22Rv1 (cell line): ENCODE measurements at regions not wholly inside any gene's neighbourhood (a gene's known extent, or its start where the extent isn't known, plus 50 kb on each side); places are given as distances from the start of the nearest gene placed in this dataset.

Experiments
- H3K27ac ChIP-seq: fragments of 450-650 bp; 2 replicates; pipeline ENCODE4 v1.5.1; 2017
- CTCF ChIP-seq: fragments of 450-650 bp; IDR thresholded peaks from 2 replicates; pipeline ENCODE4 v1.5.1; 2017; ENCODE audit warnings: mild to moderate bottlenecking
- ZFX ChIP-seq: fragments of 450-650 bp; IDR thresholded peaks from 2 replicates; pipeline ENCODE4 v1.6.1; 2017; ENCODE audit warnings: antibody characterized with exemption, borderline replicate concordance

DNA sequence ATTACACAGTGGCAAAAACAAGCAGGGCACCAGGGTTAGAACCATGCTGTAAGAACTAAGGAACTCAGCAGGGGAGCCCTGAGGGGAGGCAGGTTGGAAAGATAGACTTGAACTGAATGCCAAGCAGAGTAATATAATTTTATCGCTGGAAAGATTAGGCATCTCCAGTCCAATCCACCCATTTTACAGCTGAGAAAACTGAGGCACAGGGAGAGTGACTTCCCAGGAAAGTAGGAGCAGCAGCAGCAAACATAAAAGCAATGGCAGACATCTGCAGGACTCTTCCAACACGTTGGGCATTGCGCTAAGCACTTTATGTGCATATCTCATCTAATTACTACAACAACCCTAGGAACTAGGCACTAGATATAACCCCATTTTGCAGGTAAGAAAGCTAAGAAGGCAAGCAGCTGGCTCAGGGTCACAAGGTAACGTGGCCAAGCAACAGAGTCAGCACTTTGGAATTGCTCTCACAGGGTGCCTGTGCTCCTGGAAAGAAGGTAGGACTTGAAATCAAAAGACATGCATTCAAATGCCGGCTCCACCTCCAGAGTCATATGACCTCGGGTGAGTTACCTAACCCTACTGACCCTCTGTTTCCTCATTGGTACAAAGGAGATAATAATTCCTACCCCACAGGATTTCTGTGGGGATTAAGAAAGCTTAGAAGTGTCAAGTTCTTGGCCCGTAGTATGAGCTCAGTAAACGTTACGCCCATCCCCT, 215.3 kb downstream of the BARX2 start:
- H3K27ac ChIP-seq = no peak overlapping the region
- TF ChIP-seq ZFX (no peak), CTCF (no peak)

GRCh38 chr11:129591527-129591926, 215.9 kb downstream of the BARX2 start:
- TF ChIP-seq ZFX = no peak
- no peak for TF ChIP-seq CTCF
- no peak overlapping the region for H3K27ac ChIP-seq

GRCh38 chr11:129592191-129592590, 216.5 kb downstream of the BARX2 start:
- TF ChIP-seq CTCF = no peak
- TF ChIP-seq ZFX = no peak
- no peak overlapping the region for H3K27ac ChIP-seq

DNA sequence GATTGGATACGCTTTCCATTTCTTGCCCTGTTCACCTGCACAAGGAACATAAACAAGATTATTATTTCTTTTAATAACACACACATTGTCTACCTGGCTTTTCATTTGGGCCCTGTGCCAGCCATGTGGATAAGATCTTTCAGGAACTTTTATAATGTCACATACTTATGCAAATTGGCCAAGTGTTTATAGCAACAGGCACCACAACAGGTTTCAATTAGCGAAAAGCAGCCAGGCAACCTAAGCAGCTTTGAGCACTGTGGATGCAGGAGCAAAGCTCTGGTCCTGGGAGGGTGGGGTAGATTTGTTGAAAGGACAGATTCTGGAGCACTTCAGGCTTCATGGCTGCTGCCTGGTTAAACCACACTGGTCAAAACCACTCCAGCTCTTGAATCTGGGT, 217.4 kb downstream of the BARX2 start:
- no peak overlapping the region for H3K27ac ChIP-seq
- TF ChIP-seq CTCF (no peak), ZFX (no peak)

- no peak overlapping the region for H3K27ac ChIP-seq
- TF ChIP-seq CTCF = no peak
- TF ChIP-seq ZFX = no peak
Observed at GRCh38 chr11:129595038-129595962, 219.7 kb downstream of the BARX2 start.

DNA sequence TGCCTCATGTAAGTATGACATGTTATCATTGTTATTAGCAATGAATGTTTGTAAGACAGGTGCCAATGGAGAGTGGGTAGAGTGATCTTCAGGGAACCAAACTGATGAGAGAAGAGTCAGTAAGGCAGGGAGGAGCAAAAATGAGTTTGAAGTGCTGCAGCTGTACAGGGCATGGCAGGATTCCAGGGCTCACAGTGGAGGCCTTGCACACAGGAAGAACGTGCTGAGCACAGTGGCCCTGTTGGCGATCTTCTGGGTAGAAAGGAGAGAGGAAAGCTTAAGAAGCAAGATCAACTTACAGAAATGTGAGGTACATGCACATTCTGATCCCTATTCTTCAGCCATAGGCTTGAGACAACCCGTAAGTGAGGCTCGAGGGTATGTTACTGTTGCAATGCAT, 219.3 kb upstream of the TMEM45B start:
- no peak for TF ChIP-seq CTCF
- no peak for TF ChIP-seq ZFX
- H3K27ac ChIP-seq = no peak overlapping the region

DNA sequence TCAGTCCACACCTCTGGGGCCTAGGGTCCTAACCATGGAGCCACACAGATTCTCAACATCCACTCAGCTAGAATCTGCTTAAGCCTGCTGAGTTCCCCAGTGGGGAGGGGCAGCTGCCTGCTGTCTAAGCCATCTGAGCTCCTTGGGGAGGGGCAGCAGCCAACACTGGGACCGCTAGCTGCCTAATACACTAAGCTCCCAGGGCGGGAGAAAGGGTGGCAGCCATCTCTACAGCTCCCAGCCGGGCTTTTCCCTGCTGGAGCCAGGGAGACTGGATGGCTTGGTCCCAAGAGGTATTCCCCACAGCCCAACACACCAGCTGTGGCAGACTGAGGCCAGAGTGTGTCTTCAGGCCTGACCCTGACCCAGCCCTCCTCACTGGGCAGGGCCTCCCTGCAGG, 217.3 kb upstream of the TMEM45B start:
- no peak for TF ChIP-seq ZFX
- TF ChIP-seq CTCF = no peak
- no peak overlapping the region for H3K27ac ChIP-seq
